ENCODE measurements at regions not wholly inside any gene's neighbourhood (a gene's known extent, or its start where the extent isn't known, plus 50 kb on each side); places are given as distances from the start of the nearest gene placed in this dataset.
"Not testable (repeated sequence)": the region's sequence is repeated elsewhere in the genome, so short reads cannot be mapped to it uniquely, and the experiment has no call there.

GRCh38 chr9:589723-590122 lies 251.8 kb upstream of the DMRT1 start:
- DNase-seq, result no peak

- DNase-seq, result no peak
These were observed 250.2 kb upstream of the DMRT1 start for GRCh38 chr9:591292-591691.

DNA sequence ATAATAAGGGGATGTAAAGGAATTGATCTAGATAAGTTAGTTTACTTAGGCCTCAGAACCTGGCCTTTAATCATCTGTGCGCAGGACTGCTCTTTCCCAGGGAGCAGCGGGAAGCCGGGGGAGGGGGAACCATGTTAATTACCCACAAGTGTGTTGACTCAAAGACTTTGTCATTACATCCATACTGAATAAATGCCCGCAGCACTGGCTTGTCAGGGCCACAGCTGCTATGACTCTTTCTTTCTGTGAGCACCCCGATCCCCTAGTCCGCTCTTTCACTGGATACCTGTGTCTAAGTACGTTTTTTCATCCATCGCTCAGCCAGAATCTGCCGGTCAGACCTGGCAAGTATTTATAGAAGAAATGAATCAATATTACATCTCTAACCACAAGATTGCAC lies 249.3 kb upstream of the DMRT1 start:
- DNase-seq, result no peak

DNA sequence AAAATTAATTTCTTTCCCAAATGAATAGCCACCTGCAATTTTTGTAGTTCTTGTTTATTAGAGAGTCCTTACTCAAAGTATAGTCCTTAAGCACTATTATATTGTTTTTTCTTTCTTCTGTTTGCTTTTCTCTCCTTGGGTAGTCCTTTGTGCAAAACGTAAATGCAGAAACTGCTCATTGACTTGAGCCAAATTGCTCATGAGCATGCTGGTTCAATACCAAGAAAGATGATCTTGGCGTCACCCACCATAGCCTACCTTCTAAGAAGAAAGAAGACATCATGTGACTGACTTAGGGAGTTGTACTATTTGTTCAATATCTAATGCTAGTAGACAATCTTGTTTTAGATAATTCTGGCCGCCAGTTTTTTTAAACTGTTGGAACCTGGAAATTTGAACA lies 248.8 kb upstream of the DMRT1 start:
- no peak for DNase-seq

- no peak for DNase-seq
These were observed 247.7 kb upstream of the DMRT1 start for GRCh38 chr9:593809-594208.

- DNase-seq, result no peak
These were observed 244.8 kb upstream of the DMRT1 start for GRCh38 chr9:596703-597102.

- no peak for DNase-seq
These were observed 241.5 kb upstream of the DMRT1 start for GRCh38 chr9:600006-600405.

DNA sequence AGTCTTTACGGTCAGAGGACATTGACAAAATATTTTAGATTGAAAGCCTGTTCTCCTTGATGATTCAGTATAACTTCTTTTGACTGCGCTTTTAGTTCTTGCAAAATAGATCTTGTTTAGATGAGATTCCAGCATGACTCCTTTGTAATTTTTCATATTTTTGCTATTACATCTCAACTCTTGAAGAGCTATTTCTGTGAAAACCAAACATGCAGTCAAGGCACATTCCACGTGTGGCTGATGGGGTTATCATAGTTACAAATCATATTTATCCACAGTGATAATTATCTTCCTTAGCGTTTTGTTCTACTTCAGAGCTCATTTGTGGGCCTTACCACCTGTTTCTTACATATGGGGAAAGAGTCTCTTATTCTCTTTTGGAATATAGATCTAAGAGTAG lies 238.8 kb upstream of the DMRT1 start:
- DNase-seq, result no peak

GRCh38 chr9:603126-603525 lies 238.4 kb upstream of the DMRT1 start:
- DNase-seq, result no peak

GRCh38 chr9:607417-607816 lies 234.1 kb upstream of the DMRT1 start:
- no peak for DNase-seq

- DNase-seq, result peak; percentile 95
These were observed 227.6 kb upstream of the DMRT1 start for GRCh38 chr9:613771-614347.

GRCh38 chr9:614431-614830 lies 227.1 kb upstream of the DMRT1 start:
- DNase-seq, result peak; percentile 2

- DNase-seq, result no peak
These were observed 225.7 kb upstream of the DMRT1 start for GRCh38 chr9:615756-616155.

GRCh38 chr9:616694-617093 lies 224.8 kb upstream of the DMRT1 start:
- no peak for DNase-seq

- DNase-seq, result no peak
These were observed 223.9 kb upstream of the DMRT1 start for GRCh38 chr9:617445-618085.

GRCh38 chr9:618478-618877 lies 223.0 kb upstream of the DMRT1 start:
- DNase-seq, result no peak

- no peak for DNase-seq
These were observed 220.2 kb upstream of the DMRT1 start for GRCh38 chr9:621201-621855.

- no peak for DNase-seq
These were observed 216.5 kb upstream of the DMRT1 start for GRCh38 chr9:624935-625500.

- DNase-seq, result no peak
These were observed 215.9 kb upstream of the DMRT1 start for GRCh38 chr9:625613-626012.

- not testable (repeated sequence) for DNase-seq
These were observed 215.4 kb upstream of the DMRT1 start for GRCh38 chr9:626114-626513.

GRCh38 chr9:626596-626995 lies 214.9 kb upstream of the DMRT1 start:
- no peak for DNase-seq

DNA sequence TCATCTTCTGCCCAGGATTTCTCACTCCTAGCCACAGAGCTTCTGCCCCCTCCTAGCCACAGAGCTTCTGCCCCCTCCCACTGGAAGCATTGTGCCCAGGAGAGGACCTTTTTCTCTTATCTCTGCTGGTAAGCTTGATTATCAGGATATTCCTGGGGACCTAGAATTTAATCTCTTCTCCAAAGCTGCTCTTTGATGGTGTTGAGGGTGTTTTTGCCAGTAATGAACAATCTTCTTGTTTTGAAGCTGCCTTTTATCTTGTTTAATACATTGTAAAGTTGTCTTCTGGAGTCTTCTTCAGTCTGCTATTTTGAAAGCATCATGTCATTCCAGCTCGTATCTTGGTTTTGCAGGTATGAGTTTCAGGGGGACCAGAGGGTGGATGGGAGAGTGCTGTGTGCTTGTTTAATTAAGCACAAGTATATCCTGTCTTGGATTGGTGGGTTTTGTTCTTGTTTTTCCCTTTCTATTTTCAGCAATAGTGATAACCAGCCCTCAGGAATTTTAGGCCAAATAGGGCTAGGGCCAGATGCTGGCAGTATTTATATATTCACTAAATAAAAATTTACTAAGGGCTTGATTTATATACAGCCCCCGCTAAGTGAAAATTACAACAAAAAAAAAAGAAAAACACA lies 214.0 kb upstream of the DMRT1 start:
- DNase-seq, result no peak

- no peak for DNase-seq
These were observed 212.4 kb upstream of the DMRT1 start for GRCh38 chr9:629146-629545.

DNA sequence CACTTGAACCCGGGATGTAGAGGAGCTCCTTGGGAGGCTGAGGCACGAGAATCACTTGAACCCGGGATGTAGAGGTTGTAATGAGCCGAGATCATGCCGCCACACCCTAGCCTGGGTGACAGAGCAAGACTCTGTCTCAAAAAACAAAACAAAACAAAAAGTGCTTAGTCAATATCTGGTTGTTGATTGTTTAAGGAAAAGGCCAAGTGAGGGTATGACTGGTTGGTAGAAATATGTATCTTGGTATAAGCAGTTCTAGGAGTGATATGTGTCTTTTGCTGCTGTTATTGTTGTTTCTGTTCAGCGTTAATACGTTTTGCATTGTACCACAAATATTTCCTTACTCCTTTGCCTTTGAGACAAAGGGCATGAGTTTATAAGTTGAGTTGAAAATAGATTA lies 210.7 kb upstream of the DMRT1 start:
- no peak for DNase-seq

All from GF-D8 (cell line).